NT2/D1 (cell line): ENCODE measurements at regions not wholly inside any gene's neighbourhood (a gene's known extent, or its start where the extent isn't known, plus 50 kb on each side); places are given as distances from the start of the nearest gene placed in this dataset.

Experiments used
- SUZ12 ChIP-seq: IDR thresholded peaks from 2 replicates; pipeline ENCODE4 v1.6.1; 2011; ENCODE audit not compliant: insufficient read length, insufficient read depth; ENCODE audit errors: extremely low read depth
- YY1 ChIP-seq: IDR thresholded peaks from 2 replicates; pipeline ENCODE4 v1.6.1; 2011; ENCODE audit not compliant: insufficient read length, insufficient read depth
- ZNF274 ChIP-seq: IDR thresholded peaks from 2 replicates; pipeline ENCODE4 v1.6.1; 2011; ENCODE audit warnings: mild to moderate bottlenecking, low read depth, low read length

- TF ChIP-seq ZNF274 (no peak), YY1 (no peak), SUZ12 (no peak)
Observed at GRCh38 chr15:62691008-62691407, 351.5 kb upstream of the TPM1 start.
